K562 (cell line): ENCODE measurements at regions not wholly inside any gene's neighbourhood (a gene's known extent, or its start where the extent isn't known, plus 50 kb on each side); places are given as distances from the start of the nearest gene placed in this dataset.

Source experiments
- ATAC-seq: fragments of 200-7000 bp; cut with Tn5 transposase; 3 replicates; pipeline ENCODE4 v1.9.1; 2020; ENCODE audit warnings: moderate library complexity
- BruUV-seq: library from RNA; stranded (reverse); fragments of 400-500 nt; replicated peaks from 2 replicates; lab custom pipeline; 2021; lab: Mats Ljungman, UMichigan
- CTCF ChIA-PET: fragments of 300-600 bp; formaldehyde crosslinking; extraction: SDS; loops from one replicate; lab custom pipeline; 2021; ENCODE audit warnings: low intra/inter-chr PET ratio; lab: Yijun Ruan, JAX
- POLR2A ChIA-PET: fragments of 300-600, 350-650 bp; sonication (Branson Sonifier 250); formaldehyde crosslinking; extraction: SDS; loops from one replicate; lab custom pipeline; 2021; ENCODE audit warnings: antibody characterized with exemption, inconsistent platforms; lab: Yijun Ruan, JAX
- DNase-seq, 4 experiments: peaks; one replicate each; pipeline versions ENCODE4 v3.0.0 to v3.0.0-alpha.2; 2011 to 2018; ENCODE audit warnings: low spot score in 3 of 4, mixed read lengths in 3 of 4; ENCODE audit errors: extremely low read depth in 1 of 4
- FAIRE-seq: peaks from 2 replicates; lab custom pipeline; 2011; peaks lifted over from hg19 to GRCh38; lab: Jason Lieb, UNC
- H2AFZ ChIP-seq: 2 replicates; pipeline ENCODE4 v1.6.0; 2011; ENCODE audit warnings: low read depth, low read length, control low read depth, inconsistent platforms
- H3K27ac ChIP-seq: fragments of 200-600 bp; 3 replicates; pipeline ENCODE4 v1.8.0; 2011; ENCODE audit warnings: low read depth, mild to moderate bottlenecking, control low read depth, inconsistent platforms, low read length, moderate library complexity, mixed read lengths; ENCODE audit errors: extremely low read depth
- H3K27me3 ChIP-seq, 2 experiments: fragments of 300-600 bp in 1 of 2; 2 replicates in 1 of 2; 3 replicates in 1 of 2; pipeline versions ENCODE4 v1.6.0 to v1.8.0; 2011; ENCODE audit warnings: inconsistent platforms in 2 of 2, low read length in 2 of 2, mild to moderate bottlenecking in 1 of 2, mixed read lengths in 1 of 2, moderate library complexity in 1 of 2; ENCODE audit not compliant: control insufficient read depth in 2 of 2, insufficient read depth in 2 of 2
- H3K36me3 ChIP-seq: fragments of 300-600 bp; 3 replicates; pipeline ENCODE4 v1.8.0; 2011; ENCODE audit warnings: mild to moderate bottlenecking, low read length, inconsistent platforms; ENCODE audit not compliant: control insufficient read depth, insufficient read depth
- H3K4me1 ChIP-seq, 2 experiments: fragments of 200-600 bp in 1 of 2; replicated peaks in 1 of 2; 2 replicates in 1 of 2; 3 replicates in 1 of 2; pipeline versions ENCODE4 v1.5.1 to v1.8.0; 2011; ENCODE audit warnings: inconsistent platforms in 2 of 2, low read length in 2 of 2, mild to moderate bottlenecking in 1 of 2, mixed read lengths in 1 of 2, moderate library complexity in 1 of 2; ENCODE audit not compliant: control insufficient read depth in 2 of 2, insufficient read depth in 2 of 2
- H3K4me2 ChIP-seq: 2 replicates; pipeline ENCODE4 v1.6.1; 2011; ENCODE audit warnings: low read length, control low read depth, inconsistent platforms, mixed read lengths; ENCODE audit not compliant: insufficient read depth
- H3K4me3 ChIP-seq: fragments of 200-600 bp; sonication (generic), shearing (Covaris generic); 2 replicates; pipeline ENCODE4 v1.5.1; 2016; ENCODE audit warnings: control low read depth, inconsistent platforms
- H3K79me2 ChIP-seq: fragments of 200-600 bp; 3 replicates; pipeline ENCODE4 v1.8.0; 2011; ENCODE audit warnings: low read length, inconsistent platforms; ENCODE audit not compliant: control insufficient read depth, insufficient read depth
- H3K9ac ChIP-seq, 2 experiments: 2 replicates each; pipeline versions ENCODE4 v1.6.0 to v1.6.1; 2011; ENCODE audit warnings: low read depth in 2 of 2, low read length in 2 of 2, control low read depth in 1 of 2, inconsistent platforms in 1 of 2, mild to moderate bottlenecking in 1 of 2, mixed read lengths in 1 of 2; ENCODE audit not compliant: insufficient read depth in 1 of 2
- H3K9me1 ChIP-seq: one replicate; pipeline ENCODE4 v1.6.0; 2011; ENCODE audit warnings: inconsistent platforms, mild to moderate bottlenecking, low read length, moderate library complexity; ENCODE audit not compliant: control insufficient read depth, insufficient read depth
- H3K9me3 ChIP-seq: replicated peaks from 2 replicates; pipeline ENCODE4 v1.5.1; 2011; ENCODE audit warnings: low read depth, low read length, inconsistent platforms; ENCODE audit not compliant: control insufficient read depth, insufficient read depth
- H4K20me1 ChIP-seq: replicated peaks from 2 replicates; pipeline ENCODE4 v1.6.1; 2011; ENCODE audit warnings: low read length, inconsistent platforms, mixed read lengths; ENCODE audit not compliant: control insufficient read depth, insufficient read depth
- FOXA3 ChIP-seq, 2 experiments: fragments of 450-650 bp in 1 of 2; sonication (generic) in 1 of 2; formaldehyde crosslinking; IDR thresholded peaks in 1 of 2; conservative IDR thresholded peaks in 1 of 2; 2 replicates each; pipeline versions ENCODE4 v1.4.0 to v1.8.0; 2020 to 2022; ENCODE audit warnings: mild to moderate bottlenecking in 2 of 2, missing genetic modification reagents in 1 of 2
- HMG20A ChIP-seq: fragments of 450-650 bp; formaldehyde crosslinking; conservative IDR thresholded peaks from 2 replicates; pipeline ENCODE4 v1.4.0; 2020; ENCODE audit warnings: mild to moderate bottlenecking, mixed read lengths
- KAT2B ChIP-seq: IDR thresholded peaks from one replicate; pipeline ENCODE4 v1.6.1; 2012; ENCODE audit warnings: low read depth, mild to moderate bottlenecking, control low read depth, inconsistent platforms, low read length, moderate library complexity
- MAZ ChIP-seq, 2 experiments: fragments of 450-650 bp in 1 of 2; sonication (generic) in 1 of 2; formaldehyde crosslinking; IDR thresholded peaks in 1 of 2; conservative IDR thresholded peaks in 1 of 2; 2 replicates each; pipeline versions ENCODE4 v1.4.0 to v1.5.0; 2020; ENCODE audit warnings: mild to moderate bottlenecking in 1 of 2, missing genetic modification reagents in 1 of 2
- MTF1 ChIP-seq: fragments of 250-450 bp; sonication (Bioruptor Pico); IDR thresholded peaks from 2 replicates; pipeline ENCODE4 v1.9.0; 2021; ENCODE audit warnings: moderate library complexity, mild to moderate bottlenecking, inconsistent platforms, borderline replicate concordance
- NFYB ChIP-seq: IDR thresholded peaks from 2 replicates; pipeline ENCODE4 v1.6.1; 2011; ENCODE audit warnings: mild to moderate bottlenecking, moderate library complexity; ENCODE audit not compliant: insufficient read length; ENCODE audit errors: extremely low read depth
- NR3C1 ChIP-seq: sonication (generic); formaldehyde crosslinking; IDR thresholded peaks from 2 replicates; pipeline ENCODE4 v1.8.1; 2022; ENCODE audit warnings: missing genetic modification reagents
- RBBP5 ChIP-seq: fragments of 200-600 bp; sonication (generic); IDR thresholded peaks from 2 replicates; pipeline ENCODE4 v1.6.1; 2012; ENCODE audit warnings: borderline replicate concordance, mild to moderate bottlenecking, low read length, control low read depth, inconsistent platforms; ENCODE audit not compliant: insufficient read depth, poor library complexity, severe bottlenecking
- ZNF133 ChIP-seq: fragments of 250-450 bp; sonication (Bioruptor Pico); IDR thresholded peaks from 2 replicates; pipeline ENCODE4 v1.4.0; 2020; ENCODE audit warnings: mild to moderate bottlenecking
- ZNF764 ChIP-seq: fragments of 250-450 bp; sonication (Bioruptor Pico); IDR thresholded peaks from 2 replicates; pipeline ENCODE4 v1.4.0; 2020; ENCODE audit warnings: low read depth, mild to moderate bottlenecking, moderate library complexity
- WGBS: fragments of 100-300 bp; shearing (Covaris generic); methylation state at CpG from one replicate; pipeline ENCODE4 v1.1.6; 2016; ENCODE audit warnings: low coverage, mixed read lengths; ENCODE audit not compliant: insufficient coverage; ENCODE audit errors: missing lambda C conversion rate; 5-methylcytosine and 5-hydroxymethylcytosine counted together
- in situ Hi-C: fragments of 300-500 bp; cut with MboI; formaldehyde crosslinking; loops from 4 replicates; pipeline ENCODE4 v1.15.0; 2018; ENCODE audit warnings: inconsistent platforms, mixed read lengths
- intact Hi-C: fragments of 100-400 bp; cut with micrococcal nuclease; formaldehyde crosslinking; loops from 2 replicates; pipeline ENCODE4 v1.14.2; 2022
- TF ChIP-seq, protein P1 (sequence below): fragments of 250-450 bp; sonication (Bioruptor Pico); IDR thresholded peaks from 2 replicates; pipeline ENCODE4 v1.8.0; 2021; ENCODE audit warnings: mild to moderate bottlenecking, moderate library complexity
- TF ChIP-seq, protein P2 (sequence below): fragments of 450-650 bp; formaldehyde crosslinking; IDR thresholded peaks from 2 replicates; pipeline ENCODE4 v1.4.0; 2020; ENCODE audit warnings: mild to moderate bottlenecking

DNA sequence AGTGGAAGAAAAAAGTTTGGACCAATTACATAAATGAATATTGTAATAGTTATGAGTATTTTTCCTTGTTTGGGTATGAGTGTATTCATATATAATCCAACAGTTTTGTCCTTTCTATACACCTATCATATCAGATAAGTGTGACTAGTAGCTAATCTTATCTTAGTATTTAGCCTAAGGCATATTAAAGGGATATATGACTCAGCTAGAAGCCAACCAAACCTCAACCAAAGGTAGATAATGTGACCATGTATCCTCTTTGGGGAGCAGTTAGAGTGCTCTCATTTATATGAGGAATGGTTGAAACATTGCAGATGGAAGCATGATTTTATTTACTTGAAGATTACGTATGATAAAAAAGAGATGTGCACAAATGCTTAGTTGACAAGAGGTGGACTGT lies 370.0 kb upstream of the CTNND2 start (continued):
- TF ChIP-seq HMG20A (CRISPR knock-in tag) (no peak), MTF1 (no peak), MAZ (CRISPR knock-in tag; conservative IDR thresholded peaks at IDR 0.05 in 1 of 2, IDR thresholded peaks at IDR 0.05 in 1 of 2) (no peak)
- TF ChIP-seq, all 486 proteins: peak for 0

DNA sequence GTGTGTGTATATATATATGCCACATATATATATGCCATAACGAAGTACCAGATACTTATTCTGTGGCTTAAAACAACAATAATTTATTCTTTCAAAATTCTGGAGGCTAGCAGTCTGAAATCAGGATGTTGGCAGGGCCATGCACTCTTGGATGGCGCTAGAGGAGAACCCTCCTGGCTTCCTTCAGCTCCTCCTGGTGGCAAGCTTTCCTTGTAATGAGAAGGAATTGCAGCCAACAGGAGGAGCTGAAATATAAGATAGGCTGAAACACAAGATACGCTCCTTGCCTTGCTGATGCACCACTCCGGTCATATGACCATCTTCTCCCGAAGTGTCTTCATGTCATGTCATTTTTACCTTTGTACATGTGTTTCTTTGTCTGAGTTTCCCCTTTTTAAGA lies 368.1 kb upstream of the CTNND2 start:
- in situ Hi-C loops, result no loop called here
- Histone ChIP-seq H3K27me3 (no peaks in the 10 kb centered on the region), H2AFZ (no peak overlapping the region), H3K4me1 (no peaks in the 10 kb centered on the region), H3K9ac (no peak overlapping the region), H3K9me1 (no peaks in the 10 kb centered on the region), H3K9me3 (peaks cover 2% of the 10 kb centered on the region; the same call in 1 of the 2 replicates), H3K4me2 (no peak overlapping the region)
- TF ChIP-seq, protein P1, sequence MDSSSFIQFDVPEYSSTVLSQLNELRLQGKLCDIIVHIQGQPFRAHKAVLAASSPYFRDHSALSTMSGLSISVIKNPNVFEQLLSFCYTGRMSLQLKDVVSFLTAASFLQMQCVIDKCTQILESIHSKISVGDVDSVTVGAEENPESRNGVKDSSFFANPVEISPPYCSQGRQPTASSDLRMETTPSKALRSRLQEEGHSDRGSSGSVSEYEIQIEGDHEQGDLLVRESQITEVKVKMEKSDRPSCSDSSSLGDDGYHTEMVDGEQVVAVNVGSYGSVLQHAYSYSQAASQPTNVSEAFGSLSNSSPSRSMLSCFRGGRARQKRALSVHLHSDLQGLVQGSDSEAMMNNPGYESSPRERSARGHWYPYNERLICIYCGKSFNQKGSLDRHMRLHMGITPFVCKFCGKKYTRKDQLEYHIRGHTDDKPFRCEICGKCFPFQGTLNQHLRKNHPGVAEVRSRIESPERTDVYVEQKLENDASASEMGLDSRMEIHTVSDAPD (CRISPR knock-in tag), result no peak
- no peak for TF ChIP-seq FOXA3 (CRISPR knock-in tag; conservative IDR thresholded peaks at IDR 0.05 in 1 of 2, IDR thresholded peaks at IDR 0.05 in 1 of 2)
- TF ChIP-seq KAT2B, result no peak
- TF ChIP-seq, protein P2, sequence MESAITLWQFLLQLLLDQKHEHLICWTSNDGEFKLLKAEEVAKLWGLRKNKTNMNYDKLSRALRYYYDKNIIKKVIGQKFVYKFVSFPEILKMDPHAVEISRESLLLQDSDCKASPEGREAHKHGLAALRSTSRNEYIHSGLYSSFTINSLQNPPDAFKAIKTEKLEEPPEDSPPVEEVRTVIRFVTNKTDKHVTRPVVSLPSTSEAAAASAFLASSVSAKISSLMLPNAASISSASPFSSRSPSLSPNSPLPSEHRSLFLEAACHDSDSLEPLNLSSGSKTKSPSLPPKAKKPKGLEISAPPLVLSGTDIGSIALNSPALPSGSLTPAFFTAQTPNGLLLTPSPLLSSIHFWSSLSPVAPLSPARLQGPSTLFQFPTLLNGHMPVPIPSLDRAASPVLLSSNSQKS, result no peak
- TF ChIP-seq NR3C1 (CRISPR knock-in tag), result no peak
- no peak for TF ChIP-seq RBBP5
- TF ChIP-seq ZNF133 (CRISPR knock-in tag), result no peak
- TF ChIP-seq NFYB, result no peak
- no peak for TF ChIP-seq ZNF764 (CRISPR knock-in tag)
- TF ChIP-seq, all 486 proteins: peak for 0
- no peaks in the 10 kb centered on the region for H3K36me3 ChIP-seq
- no peaks in the 10 kb centered on the region for H3K79me2 ChIP-seq
- BruUV-seq, result no TSS peak
- CTCF ChIA-PET, result no interaction called here
- H3K4me3 ChIP-seq, result no peak overlapping the region
- no peak overlapping the region for H3K27ac ChIP-seq
- FAIRE-seq, result no peak
- intact Hi-C loops, result no loop called here
- POLR2A ChIA-PET, result no interaction called here
- WGBS, result 2% methylated on average over 5 of the region's 5 CpGs
- ATAC-seq, result no peak
- DNase-seq, result no peak
- no peaks in the 10 kb centered on the region for H4K20me1 ChIP-seq
